ENCODE measurements at regions not wholly inside any gene's neighbourhood (a gene's known extent, or its start where the extent isn't known, plus 50 kb on each side); places are given as distances from the start of the nearest gene placed in this dataset.
"Not testable (repeated sequence)": the region's sequence is repeated elsewhere in the genome, so short reads cannot be mapped to it uniquely, and the experiment has no call there.

DNA sequence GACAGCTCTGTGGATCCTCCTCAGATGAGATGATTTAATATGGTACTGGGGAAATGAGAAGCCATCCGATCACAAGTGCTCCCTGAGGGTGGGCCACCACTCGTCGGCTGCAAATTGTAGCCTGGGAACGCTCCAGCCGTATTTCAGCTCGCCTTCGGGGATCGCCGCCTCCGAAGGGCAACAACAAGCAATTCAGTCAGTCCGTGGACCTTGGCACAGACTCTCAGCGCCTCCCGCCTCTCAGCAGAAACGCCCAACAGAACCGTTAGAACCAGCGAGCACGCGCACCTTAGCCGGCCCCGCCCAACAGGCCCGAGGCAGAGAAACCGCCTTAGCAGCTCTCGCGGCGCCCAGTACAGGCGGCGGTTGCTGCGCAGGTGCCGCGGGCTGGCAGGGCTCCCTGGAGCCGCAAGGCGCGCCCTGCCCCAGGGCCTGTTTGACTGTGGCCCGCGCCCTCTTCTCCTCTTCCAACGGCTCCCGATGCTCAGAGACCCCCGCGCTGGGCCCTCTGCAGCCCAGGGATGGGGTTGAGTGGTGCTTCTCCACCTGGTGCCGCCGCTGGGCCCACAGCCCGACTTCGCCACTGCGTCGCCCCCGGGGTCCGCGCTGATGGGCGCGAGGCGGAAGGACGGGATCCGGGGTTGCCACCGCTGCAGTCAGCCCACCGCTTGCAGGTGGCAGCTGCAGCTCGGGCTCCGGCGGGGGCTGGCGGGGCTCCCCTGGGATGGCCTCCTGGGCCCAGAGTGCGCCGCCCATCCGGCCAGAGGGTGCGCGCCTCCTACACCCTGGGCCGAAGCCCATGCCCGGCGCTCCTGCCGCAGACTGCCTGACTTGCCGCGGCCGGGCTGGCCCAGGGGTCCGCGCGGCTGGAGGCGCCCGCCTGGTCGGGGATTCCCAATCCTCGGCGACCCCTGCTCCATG, 77.9 kb upstream of the PABPC3 start:
- H3K9me3 ChIP-seq; DNase-seq; H3K4me1 ChIP-seq; H3K4me3 ChIP-seq; intact Hi-C loops (cut with DNase I; ENCODE audit: low total_unique reads); H3K27ac ChIP-seq; H3K36me3 ChIP-seq: not testable (repeated sequence)
- peaks cover 0 to 11% of the 10 kb centered on the region in 2 donors for H3K27me3 ChIP-seq

- Histone ChIP-seq H3K4me1 (no peaks in the 10 kb centered on the region), H3K36me3 (no peaks in the 10 kb centered on the region), H3K4me3 (no peak overlapping the region), H3K27ac (no peak overlapping the region), H3K9me3 (no peaks in the 10 kb centered on the region), H3K27me3 (peaks cover 0 to 11% of the 10 kb centered on the region in 2 donors)
- TF ChIP-seq POLR2A (IDR thresholded peaks at IDR 0.05): no peak
- TF ChIP-seq, protein P1, sequence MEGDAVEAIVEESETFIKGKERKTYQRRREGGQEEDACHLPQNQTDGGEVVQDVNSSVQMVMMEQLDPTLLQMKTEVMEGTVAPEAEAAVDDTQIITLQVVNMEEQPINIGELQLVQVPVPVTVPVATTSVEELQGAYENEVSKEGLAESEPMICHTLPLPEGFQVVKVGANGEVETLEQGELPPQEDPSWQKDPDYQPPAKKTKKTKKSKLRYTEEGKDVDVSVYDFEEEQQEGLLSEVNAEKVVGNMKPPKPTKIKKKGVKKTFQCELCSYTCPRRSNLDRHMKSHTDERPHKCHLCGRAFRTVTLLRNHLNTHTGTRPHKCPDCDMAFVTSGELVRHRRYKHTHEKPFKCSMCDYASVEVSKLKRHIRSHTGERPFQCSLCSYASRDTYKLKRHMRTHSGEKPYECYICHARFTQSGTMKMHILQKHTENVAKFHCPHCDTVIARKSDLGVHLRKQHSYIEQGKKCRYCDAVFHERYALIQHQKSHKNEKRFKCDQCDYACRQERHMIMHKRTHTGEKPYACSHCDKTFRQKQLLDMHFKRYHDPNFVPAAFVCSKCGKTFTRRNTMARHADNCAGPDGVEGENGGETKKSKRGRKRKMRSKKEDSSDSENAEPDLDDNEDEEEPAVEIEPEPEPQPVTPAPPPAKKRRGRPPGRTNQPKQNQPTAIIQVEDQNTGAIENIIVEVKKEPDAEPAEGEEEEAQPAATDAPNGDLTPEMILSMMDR (IDR thresholded peaks at IDR 0.05): no peak
- intact Hi-C loops (cut with DNase I; ENCODE audit: low total_unique reads): no loop called here
- no peak for DNase-seq
Observed at GRCh38 chr13:25018729-25019115, 77.2 kb upstream of the PABPC3 start.

DNA sequence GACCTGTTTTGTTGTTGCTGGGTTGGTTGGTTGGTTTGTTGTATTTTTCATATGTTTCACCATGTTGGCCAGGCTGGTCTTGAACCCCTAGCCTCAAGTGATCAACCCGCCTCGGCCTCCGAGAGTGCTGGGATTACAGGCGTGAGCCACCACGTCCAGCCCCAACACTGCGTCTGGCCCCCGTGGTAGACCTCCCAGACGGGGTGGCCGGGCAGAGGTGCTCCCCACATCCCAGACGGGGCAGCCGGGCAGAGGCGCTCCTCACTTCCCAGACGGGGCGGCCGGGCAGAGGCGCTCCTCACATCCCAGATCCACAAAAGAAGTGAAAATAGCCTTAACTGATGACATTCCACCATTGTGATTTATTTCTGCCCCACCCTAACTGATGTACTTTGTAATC, 76.2 kb upstream of the PABPC3 start:
- H3K4me1 ChIP-seq; H3K27me3 ChIP-seq; H3K36me3 ChIP-seq; H3K9me3 ChIP-seq; H3K27ac ChIP-seq; intact Hi-C loops (cut with DNase I; ENCODE audit: low total_unique reads); H3K4me3 ChIP-seq; DNase-seq: not testable (repeated sequence)

DNA sequence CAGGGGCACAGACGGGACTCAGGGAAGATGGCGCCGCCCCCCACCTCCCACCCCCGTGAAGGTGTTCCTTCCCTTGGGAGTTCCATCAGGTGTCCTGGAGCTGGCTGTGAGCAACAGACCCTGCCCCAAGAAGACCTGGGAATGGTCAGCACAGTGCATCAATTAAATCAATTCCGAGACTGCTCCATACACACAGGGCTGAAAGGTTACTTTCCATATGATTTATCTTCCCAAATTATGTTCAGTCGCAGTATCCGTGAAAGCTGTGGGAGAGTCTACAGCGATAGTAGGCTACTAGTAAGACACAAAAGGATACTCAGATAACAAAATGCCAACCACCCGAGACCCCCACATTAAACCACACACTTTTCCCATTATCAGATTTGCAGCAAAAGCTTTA, 71.8 kb upstream of the PABPC3 start:
- H3K9me3 ChIP-seq: no peaks in the 10 kb centered on the region
- H3K4me3 ChIP-seq: no peak overlapping the region
- no peak for TF ChIP-seq POLR2A (IDR thresholded peaks at IDR 0.05)
- TF ChIP-seq, protein P1 (IDR thresholded peaks at IDR 0.05): no peak
- no peaks in the 10 kb centered on the region for H3K27me3 ChIP-seq
- H3K27ac ChIP-seq: no peak overlapping the region
- no peaks in the 10 kb centered on the region for H3K36me3 ChIP-seq
- intact Hi-C loops (cut with DNase I; ENCODE audit: low total_unique reads): no loop called here
- H3K4me1 ChIP-seq: no peaks in the 10 kb centered on the region
- no peak for DNase-seq

DNA sequence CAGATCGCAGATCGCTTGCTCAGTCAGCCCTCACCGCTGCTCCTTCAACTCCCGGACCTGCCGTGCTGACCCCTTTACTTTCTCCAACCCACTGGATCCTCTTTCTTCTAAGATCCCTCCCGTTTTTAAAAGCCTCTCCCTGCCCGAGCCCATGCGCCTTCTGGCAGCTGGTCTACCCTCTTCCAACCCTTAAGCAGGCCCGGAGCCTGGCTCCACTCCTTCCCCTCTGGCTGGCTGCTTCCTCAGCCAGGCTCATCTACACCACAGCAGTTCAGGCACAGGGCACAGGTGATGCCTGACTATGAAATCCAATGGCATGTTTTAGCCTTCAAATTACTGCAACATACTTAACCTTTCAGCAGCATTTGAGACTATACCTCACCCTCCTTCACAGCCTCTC, 63.8 kb upstream of the PABPC3 start:
- Histone ChIP-seq H3K9me3 (no peaks in the 10 kb centered on the region), H3K4me1 (no peaks in the 10 kb centered on the region), H3K36me3 (no peaks in the 10 kb centered on the region), H3K27ac (no peak overlapping the region), H3K4me3 (no peak overlapping the region), H3K27me3 (no peaks in the 10 kb centered on the region)
- TF ChIP-seq POLR2A (IDR thresholded peaks at IDR 0.05): no peak
- TF ChIP-seq, protein P1 (IDR thresholded peaks at IDR 0.05): no peak
- intact Hi-C loops (cut with DNase I; ENCODE audit: low total_unique reads): no loop called here
- no peak for DNase-seq

GRCh38 chr13:25034173-25034572, 61.8 kb upstream of the PABPC3 start:
- TF ChIP-seq, protein P1 (IDR thresholded peaks at IDR 0.05): no peak
- no peak for TF ChIP-seq POLR2A (IDR thresholded peaks at IDR 0.05)
- intact Hi-C loops (cut with DNase I; ENCODE audit: low total_unique reads): no loop called here
- no peaks in the 10 kb centered on the region for H3K27me3 ChIP-seq
- no peaks in the 10 kb centered on the region for H3K9me3 ChIP-seq
- H3K4me3 ChIP-seq: no peak overlapping the region
- H3K27ac ChIP-seq: no peak overlapping the region
- DNase-seq: no peak
- H3K36me3 ChIP-seq: no peaks in the 10 kb centered on the region
- H3K4me1 ChIP-seq: no peaks in the 10 kb centered on the region
